ENCODE measurements at regions not wholly inside any gene's neighbourhood (a gene's known extent, or its start where the extent isn't known, plus 50 kb on each side); places are given as distances from the start of the nearest gene placed in this dataset.
"Not testable (repeated sequence)": the region's sequence is repeated elsewhere in the genome, so short reads cannot be mapped to it uniquely, and the experiment has no call there.

DNA sequence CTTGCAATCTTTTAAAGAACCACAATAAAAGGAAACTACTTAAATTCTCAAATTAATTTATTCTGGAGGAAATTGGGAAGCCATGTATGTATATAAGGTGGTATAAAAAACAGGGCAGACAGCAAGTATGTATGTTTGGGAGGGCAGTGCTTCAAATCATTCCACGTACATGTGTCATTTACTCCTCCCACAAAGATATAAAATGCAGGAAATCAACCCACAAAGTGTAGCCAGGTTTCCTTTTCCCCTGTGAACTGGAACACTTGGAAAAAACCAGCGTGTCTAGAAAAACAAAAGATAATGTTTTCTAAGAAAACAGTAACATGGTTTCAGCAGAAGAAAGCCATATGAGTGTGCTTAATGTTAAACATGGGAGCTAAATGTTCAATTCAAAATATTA, 156.7 kb upstream of the FAM47A start:
- Mint-ChIP-seq H3K4me1 (no peaks in the 10 kb centered on the region), H3K4me3 (no peak overlapping the region), H3K36me3 (no peaks in the 10 kb centered on the region), H3K9me3 (no peaks in the 10 kb centered on the region), H3K27ac (no peak overlapping the region), H3K27me3 (no peaks in the 10 kb centered on the region)
- DNase-seq (no peak), ATAC-seq (ENCODE audit: low read depth) (no peak)
- POLR2A ChIA-PET: no interaction called here

DNA sequence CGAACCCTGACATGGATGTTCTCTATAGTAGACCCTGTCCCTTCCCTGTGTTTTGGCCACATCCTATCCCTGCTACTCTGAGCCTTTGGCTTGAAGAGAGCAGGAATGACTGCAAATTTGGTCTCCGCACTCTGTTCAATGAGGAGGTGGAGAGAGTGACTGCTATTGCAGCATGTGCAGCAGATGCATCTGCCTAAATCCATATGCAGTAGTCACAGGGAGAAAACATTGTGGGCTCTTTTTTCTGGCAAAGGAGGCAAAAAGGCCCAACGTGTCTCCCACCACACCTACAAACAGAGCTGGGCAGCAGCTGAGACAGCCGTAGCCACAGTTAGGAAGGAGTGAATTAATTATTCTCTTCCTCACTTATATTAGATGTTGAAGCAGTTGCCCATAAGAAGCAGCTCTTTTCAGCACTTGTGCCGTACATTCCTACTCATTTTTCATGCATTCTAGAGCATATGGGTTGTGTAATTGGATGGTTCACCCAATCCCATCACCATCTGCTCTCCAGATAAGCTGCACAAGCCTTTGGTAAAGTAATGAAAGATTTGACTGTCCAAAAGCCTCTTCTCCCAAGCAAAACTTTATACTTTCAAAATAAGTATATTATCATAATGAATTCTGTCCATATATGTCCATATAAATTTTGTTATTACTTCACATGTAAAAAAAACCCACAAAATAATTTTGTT, 147.9 kb upstream of the FAM47A start:
- ATAC-seq (ENCODE audit: low read depth): no peak
- H3K4me1 Mint-ChIP-seq: no peaks in the 10 kb centered on the region
- POLR2A ChIA-PET: no interaction called here
- DNase-seq: no peak
- H3K36me3 Mint-ChIP-seq: no peaks in the 10 kb centered on the region
- H3K27me3 Mint-ChIP-seq: no peaks in the 10 kb centered on the region
- no peaks in the 10 kb centered on the region for H3K9me3 Mint-ChIP-seq
- H3K4me3 Mint-ChIP-seq: no peak overlapping the region
- no peak overlapping the region for H3K27ac Mint-ChIP-seq

DNA sequence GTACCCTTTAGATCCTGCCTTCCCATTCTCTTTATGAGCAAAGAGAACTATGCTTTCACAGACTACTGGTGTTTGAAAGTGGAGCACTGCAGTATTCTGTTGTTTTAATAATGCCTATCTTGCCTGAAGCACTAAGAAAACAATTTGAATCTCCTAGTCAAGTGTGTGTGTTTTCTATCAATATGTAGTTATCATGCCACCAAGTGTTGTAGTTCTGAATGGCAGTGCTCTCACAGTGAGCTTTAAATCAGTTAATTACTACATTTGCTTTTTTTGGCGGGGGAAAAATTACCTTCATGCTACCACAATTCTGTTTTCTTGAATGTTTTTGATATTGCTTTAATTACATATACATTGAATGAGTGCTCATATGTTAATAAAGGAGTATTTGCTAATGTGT, 143.6 kb upstream of the FAM47A start:
- Mint-ChIP-seq H3K9me3 (no peaks in the 10 kb centered on the region), H3K27ac (no peak overlapping the region), H3K4me3 (no peak overlapping the region), H3K27me3 (no peaks in the 10 kb centered on the region), H3K36me3 (no peaks in the 10 kb centered on the region), H3K4me1 (no peaks in the 10 kb centered on the region)
- ATAC-seq (ENCODE audit: low read depth) (no peak), DNase-seq (no peak)
- POLR2A ChIA-PET: no interaction called here

DNA sequence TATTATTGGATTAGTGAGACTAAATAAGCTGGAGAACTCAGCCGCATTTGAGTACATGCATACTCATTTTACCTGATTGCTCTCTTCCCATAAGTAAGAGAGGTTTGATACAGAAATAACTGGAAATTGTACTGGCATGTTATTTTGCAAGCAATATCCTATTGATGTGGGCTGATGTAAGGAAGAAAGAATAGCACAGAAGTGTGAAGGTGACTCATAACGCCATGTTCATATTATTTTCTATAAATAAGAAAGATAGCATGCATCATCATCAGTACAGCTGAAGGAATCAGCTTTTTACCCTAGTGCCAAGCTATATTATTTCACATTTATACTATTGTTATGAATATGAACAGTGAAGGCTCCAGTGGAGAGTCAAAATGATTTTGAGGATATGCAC, 138.3 kb upstream of the FAM47A start:
- H3K9me3 Mint-ChIP-seq: peaks cover 2% of the 10 kb centered on the region
- no peak overlapping the region for H3K4me3 Mint-ChIP-seq
- ATAC-seq (ENCODE audit: low read depth) (no peak), DNase-seq (no peak)
- H3K27me3 Mint-ChIP-seq: no peaks in the 10 kb centered on the region
- H3K36me3 Mint-ChIP-seq: no peaks in the 10 kb centered on the region
- H3K4me1 Mint-ChIP-seq: no peaks in the 10 kb centered on the region
- POLR2A ChIA-PET: no interaction called here
- H3K27ac Mint-ChIP-seq: no peak overlapping the region

DNA sequence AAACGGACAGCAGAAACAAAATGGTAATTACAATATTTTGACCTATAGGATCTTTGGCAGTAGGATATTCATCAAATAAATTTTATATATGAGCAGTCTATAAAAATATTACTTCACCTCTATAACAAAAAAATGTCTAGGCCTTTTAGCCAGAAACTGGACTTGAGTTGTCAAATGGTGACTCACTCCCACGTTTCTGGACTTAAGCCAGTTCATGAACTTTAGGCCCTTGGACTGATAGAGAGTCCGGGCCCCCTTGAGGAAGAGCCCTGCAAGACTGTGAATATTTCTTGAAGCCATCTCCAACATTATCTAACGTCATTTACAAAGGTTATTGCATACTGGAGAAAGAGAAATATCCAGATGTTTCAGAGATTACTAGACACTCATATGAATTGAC, 106.8 kb upstream of the FAM47A start:
- Mint-ChIP-seq H3K27ac (no peak overlapping the region), H3K36me3 (no peaks in the 10 kb centered on the region), H3K4me1 (no peaks in the 10 kb centered on the region), H3K4me3 (no peak overlapping the region), H3K27me3 (no peaks in the 10 kb centered on the region), H3K9me3 (no peaks in the 10 kb centered on the region)
- no peak for ATAC-seq (ENCODE audit: low read depth)
- DNase-seq: no peak
- POLR2A ChIA-PET: no interaction called here

DNA sequence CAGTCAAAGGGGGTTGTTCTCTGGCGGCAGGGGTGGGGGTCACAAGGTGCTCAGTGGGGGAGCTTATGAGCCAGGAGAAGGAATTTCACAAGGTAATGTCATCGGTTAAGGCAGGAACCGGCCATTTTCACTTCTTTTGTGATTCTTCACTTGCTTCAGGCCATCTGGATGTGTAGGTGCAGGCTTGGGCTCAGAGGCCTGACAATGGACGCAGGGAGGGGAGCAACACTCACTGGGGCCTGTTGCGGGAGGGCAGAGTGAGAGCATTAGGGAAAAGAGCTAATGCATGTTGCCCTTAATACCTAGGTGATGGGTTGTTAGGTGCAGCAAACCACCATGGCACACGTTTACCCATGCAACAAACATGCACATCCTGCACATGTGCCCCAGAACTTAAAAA, 98.0 kb upstream of the FAM47A start:
- POLR2A ChIA-PET; H3K36me3 Mint-ChIP-seq; H3K27me3 Mint-ChIP-seq; ATAC-seq (ENCODE audit: low read depth); H3K27ac Mint-ChIP-seq; DNase-seq; H3K9me3 Mint-ChIP-seq; H3K4me3 Mint-ChIP-seq; H3K4me1 Mint-ChIP-seq: not testable (repeated sequence)

DNA sequence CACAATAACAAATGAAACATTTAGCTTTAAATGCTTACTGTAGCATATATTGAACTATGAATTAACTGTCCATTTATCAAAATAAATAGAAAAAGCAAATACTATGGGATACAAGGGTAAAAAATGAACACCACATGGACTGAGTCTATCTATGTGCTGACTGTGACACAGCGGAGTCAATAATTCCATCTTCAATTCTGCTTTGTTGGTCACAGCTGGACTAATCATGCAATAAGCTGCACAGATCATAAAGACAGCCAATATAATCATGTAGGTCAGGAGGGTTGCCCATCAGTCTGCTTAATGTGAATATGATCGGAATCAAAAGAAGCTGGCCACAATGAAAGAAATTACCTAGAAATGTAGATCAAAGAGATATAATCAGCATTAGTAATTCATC, 95.7 kb upstream of the FAM47A start:
- POLR2A ChIA-PET: no interaction called here
- DNase-seq: no peak
- Mint-ChIP-seq H3K27ac (no peak overlapping the region), H3K4me3 (no peak overlapping the region), H3K27me3 (no peaks in the 10 kb centered on the region), H3K4me1 (no peaks in the 10 kb centered on the region), H3K9me3 (no peaks in the 10 kb centered on the region), H3K36me3 (no peaks in the 10 kb centered on the region)
- no peak for ATAC-seq (ENCODE audit: low read depth)

DNA sequence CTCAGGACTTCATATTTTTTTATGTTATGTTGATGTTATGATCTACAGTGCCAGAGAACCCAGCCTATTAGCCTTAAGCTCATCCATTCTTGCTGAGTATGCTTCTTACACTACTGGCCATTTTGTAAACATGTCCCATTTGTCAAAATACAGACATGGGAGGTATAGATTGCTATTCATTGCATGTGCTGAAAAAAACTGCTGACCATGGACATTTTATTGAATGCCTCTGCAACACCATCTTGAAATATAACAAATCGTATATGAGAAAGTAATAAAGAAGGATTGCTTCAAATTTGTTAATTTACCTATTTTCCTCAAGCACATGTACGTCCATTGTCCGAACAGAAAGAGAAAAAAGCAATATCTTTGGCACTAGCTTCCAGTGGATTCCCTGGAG, 91.5 kb upstream of the FAM47A start:
- no peaks in the 10 kb centered on the region for H3K36me3 Mint-ChIP-seq
- H3K9me3 Mint-ChIP-seq: no peaks in the 10 kb centered on the region
- no peaks in the 10 kb centered on the region for H3K27me3 Mint-ChIP-seq
- ATAC-seq (ENCODE audit: low read depth) (no peak), DNase-seq (no peak)
- POLR2A ChIA-PET: no interaction called here
- H3K4me3 Mint-ChIP-seq: no peak overlapping the region
- no peaks in the 10 kb centered on the region for H3K4me1 Mint-ChIP-seq
- no peak overlapping the region for H3K27ac Mint-ChIP-seq

DNA sequence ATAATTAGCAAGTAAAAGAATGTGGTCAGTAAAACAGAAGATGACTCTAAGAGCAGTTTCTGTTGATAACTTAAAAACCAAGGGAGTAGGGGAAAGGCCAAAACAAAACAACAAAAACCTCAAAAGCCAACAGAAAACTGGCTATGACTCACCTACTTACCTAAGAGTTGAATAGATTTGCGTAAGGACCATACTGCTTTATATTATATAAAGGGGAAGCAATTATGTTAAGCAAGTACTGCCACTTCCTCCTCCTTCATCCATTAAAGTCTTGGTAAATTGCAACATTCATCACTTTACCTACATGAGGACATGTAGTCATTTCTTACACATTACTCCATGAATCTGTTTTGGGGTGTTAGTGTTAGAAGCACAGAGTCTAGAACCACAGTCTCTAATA, 85.9 kb upstream of the FAM47A start:
- peaks cover 2% of the 10 kb centered on the region for H3K9me3 Mint-ChIP-seq
- no peaks in the 10 kb centered on the region for H3K27me3 Mint-ChIP-seq
- no peak for ATAC-seq (ENCODE audit: low read depth)
- no peaks in the 10 kb centered on the region for H3K4me1 Mint-ChIP-seq
- DNase-seq: no peak
- POLR2A ChIA-PET: no interaction called here
- no peak overlapping the region for H3K27ac Mint-ChIP-seq
- no peaks in the 10 kb centered on the region for H3K36me3 Mint-ChIP-seq
- H3K4me3 Mint-ChIP-seq: no peak overlapping the region

DNA sequence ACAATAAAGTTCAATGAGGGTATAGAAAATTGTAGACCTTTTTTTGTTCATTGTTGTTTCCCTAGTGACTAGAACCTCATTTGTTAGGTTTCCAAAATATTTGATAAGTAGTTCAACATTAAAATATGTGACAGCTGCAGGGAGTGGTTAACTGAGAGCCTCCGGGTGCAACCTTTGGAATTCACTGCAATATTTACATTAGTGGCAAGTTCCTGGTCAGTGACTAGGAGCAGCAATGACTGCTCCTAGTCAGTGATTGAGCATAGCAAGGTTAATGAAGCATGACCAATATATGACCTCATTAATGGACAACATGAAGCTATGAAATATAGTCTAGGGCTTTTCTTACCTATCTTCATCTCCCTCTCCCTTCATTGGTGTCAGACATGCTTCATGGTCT, 65.8 kb upstream of the FAM47A start:
- no peaks in the 10 kb centered on the region for H3K9me3 Mint-ChIP-seq
- no peaks in the 10 kb centered on the region for H3K4me1 Mint-ChIP-seq
- H3K4me3 Mint-ChIP-seq: no peak overlapping the region
- no peaks in the 10 kb centered on the region for H3K27me3 Mint-ChIP-seq
- ATAC-seq (ENCODE audit: low read depth) (no peak), DNase-seq (no peak)
- H3K27ac Mint-ChIP-seq: no peak overlapping the region
- POLR2A ChIA-PET: no interaction called here
- H3K36me3 Mint-ChIP-seq: no peaks in the 10 kb centered on the region
